ENCODE measurements at regions not wholly inside any gene's neighbourhood (a gene's known extent, or its start where the extent isn't known, plus 50 kb on each side); places are given as distances from the start of the nearest gene placed in this dataset.

- TF ChIP-seq CTCF (IDR thresholded peaks at IDR 0.05) (no peak), POLR2AphosphoS5 (IDR thresholded peaks at IDR 0.05) (no peak)
These were observed 110.6 kb upstream of the ACVR1 start for GRCh38 chr2:157986761-157987160.

Measured in prostate gland (tissue), 2 donors.